SK-N-SH treated with all-trans-retinoic acid at 6 μM for 48 hours (cell line): ENCODE measurements at regions not wholly inside any gene's neighbourhood (a gene's known extent, or its start where the extent isn't known, plus 50 kb on each side); places are given as distances from the start of the nearest gene placed in this dataset.
"Not testable (repeated sequence)": the region's sequence is repeated elsewhere in the genome, so short reads cannot be mapped to it uniquely, and the experiment has no call there.

Source experiments
- ATAC-seq: fragments of 200-7000 bp; cut with Tn5 transposase; 3 replicates; pipeline ENCODE4 v1.9.1; 2020; ENCODE audit warnings: mild to moderate bottlenecking, moderate library complexity

- ATAC-seq = peak; percentile 57; the same call in 1 of the 3 replicates
Measured at GRCh38 chr12:8390001-8390777, 65.6 kb upstream of the CLEC6A start.

DNA sequence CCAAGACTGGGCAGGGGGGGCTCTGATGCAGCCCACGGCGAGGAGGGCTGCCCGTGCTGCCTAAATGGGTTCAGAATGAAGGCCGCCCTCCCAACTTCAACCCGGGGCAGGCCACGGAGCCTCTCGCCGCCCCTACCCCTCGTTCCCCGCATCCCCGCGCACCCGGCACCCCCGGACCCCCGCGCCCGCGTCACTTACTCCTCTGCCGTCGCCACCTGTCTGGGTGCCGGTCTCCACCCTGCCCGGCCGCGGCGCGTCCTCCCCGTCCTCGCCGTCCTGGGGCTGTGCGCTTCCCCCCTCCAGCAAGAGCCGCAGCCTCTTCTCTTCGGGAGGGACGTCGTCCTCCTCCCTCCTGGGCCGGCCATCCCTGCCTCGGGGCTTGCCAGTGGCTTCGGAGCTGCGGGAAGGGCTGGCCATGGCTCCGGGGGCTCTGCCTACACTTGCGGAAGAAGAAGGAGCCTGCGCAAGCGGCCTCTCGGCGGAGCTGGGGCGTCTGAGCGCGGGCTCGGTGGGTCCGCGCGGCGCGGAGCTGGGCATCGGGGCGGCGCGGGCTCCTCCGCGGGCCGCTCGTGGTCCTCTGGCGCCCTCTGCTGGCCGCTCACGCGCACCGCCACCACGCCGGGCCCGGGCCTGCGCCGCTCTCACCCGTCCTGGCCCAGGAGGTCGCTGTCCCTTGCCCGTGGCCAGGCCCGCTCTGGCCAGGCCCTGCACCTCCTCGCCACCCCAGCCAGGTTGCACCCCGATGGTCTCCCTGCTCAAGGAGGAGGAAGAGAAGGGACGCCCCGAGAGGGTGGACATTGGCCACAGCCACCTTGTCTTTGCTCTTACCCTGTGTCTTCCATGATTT lies 59.3 kb upstream of the CLEC6A start:
- ATAC-seq = peak; percentile 94

DNA sequence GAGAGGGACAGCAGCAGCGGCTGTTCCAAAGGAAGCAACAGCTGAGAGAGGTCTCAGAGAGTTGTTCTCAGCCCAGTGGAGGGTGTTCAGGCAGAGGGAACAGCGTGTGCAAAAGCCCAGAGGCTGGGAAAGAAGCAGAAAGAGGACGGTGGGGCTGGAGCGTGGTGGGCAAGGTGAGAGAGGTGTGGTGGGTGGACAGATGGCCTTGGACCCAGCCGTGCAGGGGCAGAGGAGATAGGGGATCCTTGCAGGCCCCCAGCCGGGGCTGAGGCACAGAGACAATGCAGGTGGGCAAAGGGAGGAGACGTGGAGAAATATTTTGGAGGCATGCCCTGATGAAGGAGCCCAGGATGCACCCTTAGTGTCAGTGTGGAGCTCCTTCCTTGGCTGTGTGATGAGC lies 58.4 kb upstream of the CLEC6A start:
- not testable (repeated sequence) for ATAC-seq

DNA sequence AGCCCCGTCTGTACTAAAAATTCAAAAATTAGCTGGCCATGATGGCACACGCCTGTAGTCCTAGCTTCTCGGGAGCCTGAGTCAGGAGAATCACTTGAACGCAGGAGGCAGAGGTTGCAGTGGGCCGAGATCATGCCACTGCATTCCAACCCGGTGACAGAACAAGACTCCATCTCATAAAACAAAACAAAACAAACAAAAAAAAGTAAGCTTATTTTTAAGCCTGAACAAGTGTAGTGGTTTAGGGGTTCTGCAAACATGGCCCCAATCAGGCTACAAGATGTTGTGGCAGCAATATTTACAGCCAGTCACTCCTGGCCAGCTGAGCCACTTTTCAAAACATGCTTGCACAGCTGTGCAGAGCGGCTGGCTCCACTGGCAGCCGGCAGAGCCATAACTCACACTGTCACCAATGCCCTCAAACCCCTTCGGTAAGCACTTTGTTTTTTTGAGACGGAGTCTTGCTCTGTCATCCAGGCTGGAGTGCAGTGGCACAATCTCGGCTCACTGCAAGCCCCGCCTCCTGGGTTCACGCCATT lies 56.2 kb upstream of the CLEC6A start:
- not testable (repeated sequence) for ATAC-seq

DNA sequence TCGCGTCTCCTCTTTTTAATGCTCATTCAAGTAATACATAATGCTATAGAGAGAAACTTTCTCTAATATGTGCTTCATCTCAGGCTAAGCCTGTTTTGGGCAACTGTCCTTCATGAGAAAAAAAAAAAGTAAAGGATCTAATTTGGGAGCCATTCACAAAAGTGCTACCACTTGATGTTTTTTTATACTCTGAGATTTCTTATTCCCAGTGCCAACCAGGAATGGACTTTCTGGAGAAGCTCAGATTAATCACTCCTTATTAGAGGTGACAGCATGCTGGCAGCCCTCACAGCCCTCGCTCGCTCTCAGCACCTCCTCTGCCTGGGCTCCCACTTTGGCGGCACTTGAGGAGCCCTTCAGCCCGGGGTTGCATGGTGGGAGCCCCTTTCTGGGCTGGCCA lies 51.9 kb upstream of the CLEC6A start:
- ATAC-seq = not testable (repeated sequence)

DNA sequence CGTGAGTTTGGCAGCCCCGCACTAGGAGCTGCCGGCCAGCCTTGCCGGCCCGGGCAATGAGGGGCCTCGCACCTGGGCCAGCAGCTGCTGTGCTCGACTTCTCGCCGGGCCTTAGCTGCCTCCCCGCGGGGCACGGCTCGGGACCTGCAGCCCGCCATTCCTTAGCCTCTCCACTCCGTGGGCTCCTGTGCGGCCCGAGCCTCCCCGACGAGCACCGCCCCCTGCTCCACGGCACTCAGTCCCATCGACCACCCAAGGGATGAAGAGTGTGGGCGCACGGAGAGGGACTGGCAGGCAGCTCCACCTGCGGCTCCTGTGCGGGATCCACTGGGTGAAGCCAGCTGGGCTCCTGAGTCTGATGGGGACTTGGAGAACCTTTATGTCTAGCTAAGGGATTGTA lies 51.4 kb upstream of the CLEC6A start:
- ATAC-seq = not testable (repeated sequence)
